ENCODE measurements at regions not wholly inside any gene's neighbourhood (a gene's known extent, or its start where the extent isn't known, plus 50 kb on each side); places are given as distances from the start of the nearest gene placed in this dataset.

DNA sequence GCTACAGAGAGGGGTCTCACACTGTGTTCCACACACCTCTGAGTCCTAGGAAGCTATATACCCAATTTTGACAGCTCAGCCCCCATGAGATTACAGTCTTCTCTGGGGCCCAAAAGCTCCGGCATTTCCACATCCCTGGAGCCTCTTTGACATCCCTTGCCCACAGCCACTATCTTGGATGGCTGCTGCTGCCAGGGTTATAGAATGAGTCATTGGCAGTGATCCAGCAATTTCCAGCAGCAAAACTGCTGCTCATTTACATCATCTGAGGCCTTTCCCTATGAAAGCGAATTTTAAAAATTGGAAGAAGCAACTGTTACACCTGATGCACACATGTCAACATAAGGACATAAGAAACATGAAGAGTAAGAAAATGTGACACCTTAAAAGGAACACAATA, 590.7 kb downstream of the MEI4 start:
- Histone ChIP-seq H3F3A (ENCODE audit: insufficient read depth) (no peaks in the 10 kb centered on the region), H3K9me2 (replicated peaks; ENCODE audit: insufficient read depth, low read length) (no peaks in the 10 kb centered on the region), H3K4me2 (ENCODE audit: low read depth, low read length, poor library complexity, severe bottlenecking) (no peak overlapping the region), H2AFZ (ENCODE audit: low read depth, low read length, severe bottlenecking) (no peak overlapping the region), H3K79me2 (ENCODE audit: insufficient read depth, low read length) (no peaks in the 10 kb centered on the region), H3K9ac (ENCODE audit: low read length) (no peak overlapping the region), H3K27ac (ENCODE audit: low read depth, low read length) (no peak overlapping the region), H3K9me3 (ENCODE audit: insufficient read depth, low read length) (no peaks in the 10 kb centered on the region), H3K4me3 (ENCODE audit: insufficient read depth, low read length, poor library complexity, severe bottlenecking) (no peak overlapping the region), H3K27me3 (ENCODE audit: low read length) (no peaks in the 10 kb centered on the region), H3K36me3 (ENCODE audit: low read length) (no peaks in the 10 kb centered on the region), H4K20me1 (ENCODE audit: low read depth, low read length) (no peaks in the 10 kb centered on the region)
- TF ChIP-seq, protein P1, sequence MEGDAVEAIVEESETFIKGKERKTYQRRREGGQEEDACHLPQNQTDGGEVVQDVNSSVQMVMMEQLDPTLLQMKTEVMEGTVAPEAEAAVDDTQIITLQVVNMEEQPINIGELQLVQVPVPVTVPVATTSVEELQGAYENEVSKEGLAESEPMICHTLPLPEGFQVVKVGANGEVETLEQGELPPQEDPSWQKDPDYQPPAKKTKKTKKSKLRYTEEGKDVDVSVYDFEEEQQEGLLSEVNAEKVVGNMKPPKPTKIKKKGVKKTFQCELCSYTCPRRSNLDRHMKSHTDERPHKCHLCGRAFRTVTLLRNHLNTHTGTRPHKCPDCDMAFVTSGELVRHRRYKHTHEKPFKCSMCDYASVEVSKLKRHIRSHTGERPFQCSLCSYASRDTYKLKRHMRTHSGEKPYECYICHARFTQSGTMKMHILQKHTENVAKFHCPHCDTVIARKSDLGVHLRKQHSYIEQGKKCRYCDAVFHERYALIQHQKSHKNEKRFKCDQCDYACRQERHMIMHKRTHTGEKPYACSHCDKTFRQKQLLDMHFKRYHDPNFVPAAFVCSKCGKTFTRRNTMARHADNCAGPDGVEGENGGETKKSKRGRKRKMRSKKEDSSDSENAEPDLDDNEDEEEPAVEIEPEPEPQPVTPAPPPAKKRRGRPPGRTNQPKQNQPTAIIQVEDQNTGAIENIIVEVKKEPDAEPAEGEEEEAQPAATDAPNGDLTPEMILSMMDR (IDR thresholded peaks at IDR 0.05; ENCODE audit: insufficient read depth, low read length, poor library complexity, severe bottlenecking) = no peak
- TF ChIP-seq EZH2phosphoT487 (conservative IDR thresholded peaks at IDR 0.05; ENCODE audit: low read length) = no peak

DNA sequence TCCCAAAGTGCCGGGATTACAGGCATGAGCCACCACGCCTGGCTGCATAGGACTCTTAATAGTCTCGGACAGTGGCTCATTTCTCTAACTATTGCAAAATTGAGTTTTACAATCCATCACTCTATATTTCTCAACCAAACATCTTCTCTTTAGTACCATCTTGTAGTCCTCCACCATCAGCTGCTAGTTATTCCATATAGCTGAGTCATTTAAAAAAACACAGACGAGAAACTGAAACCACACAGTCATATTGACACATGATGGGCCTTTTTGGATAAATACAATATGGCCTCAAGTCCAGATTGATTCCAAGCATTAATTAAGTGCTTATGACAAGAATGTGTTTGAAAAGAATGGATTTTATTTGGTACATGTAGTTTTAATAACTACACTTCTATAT, 599.1 kb downstream of the MEI4 start:
- Histone ChIP-seq H3K36me3 (ENCODE audit: low read length) (no peaks in the 10 kb centered on the region), H3K9me2 (replicated peaks; ENCODE audit: insufficient read depth, low read length) (no peaks in the 10 kb centered on the region), H4K20me1 (ENCODE audit: low read depth, low read length) (no peaks in the 10 kb centered on the region), H3F3A (ENCODE audit: insufficient read depth) (no peaks in the 10 kb centered on the region), H2AFZ (ENCODE audit: low read depth, low read length, severe bottlenecking) (no peak overlapping the region), H3K27me3 (ENCODE audit: low read length) (no peaks in the 10 kb centered on the region), H3K27ac (ENCODE audit: low read depth, low read length) (no peak overlapping the region), H3K4me2 (ENCODE audit: low read depth, low read length, poor library complexity, severe bottlenecking) (no peak overlapping the region), H3K9me3 (ENCODE audit: insufficient read depth, low read length) (no peaks in the 10 kb centered on the region), H3K79me2 (ENCODE audit: insufficient read depth, low read length) (no peaks in the 10 kb centered on the region), H3K9ac (ENCODE audit: low read length) (no peak overlapping the region), H3K4me3 (ENCODE audit: insufficient read depth, low read length, poor library complexity, severe bottlenecking) (no peak overlapping the region)
- TF ChIP-seq, protein P1 (IDR thresholded peaks at IDR 0.05; ENCODE audit: insufficient read depth, low read length, poor library complexity, severe bottlenecking) = no peak
- TF ChIP-seq EZH2phosphoT487 (conservative IDR thresholded peaks at IDR 0.05; ENCODE audit: low read length) = no peak

DNA sequence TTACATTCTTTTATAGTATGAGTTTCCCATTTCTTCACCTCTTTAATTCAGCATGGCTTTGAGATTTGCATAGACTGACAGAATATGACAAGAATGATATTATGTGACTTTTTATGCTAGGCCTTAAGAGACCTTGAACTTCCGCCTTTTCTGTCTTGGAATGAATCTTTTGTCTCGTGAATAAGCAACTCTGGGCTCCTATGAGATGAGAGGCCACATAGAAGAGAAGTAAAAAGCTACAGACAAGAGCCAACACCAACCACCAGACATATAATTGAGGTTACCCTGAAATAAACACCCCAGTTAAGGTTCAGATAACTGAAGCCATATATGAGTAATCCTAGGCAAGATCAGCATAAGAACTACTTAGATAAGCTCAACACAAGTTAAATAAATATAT, 600.8 kb downstream of the MEI4 start:
- H3K4me3 ChIP-seq (ENCODE audit: insufficient read depth, low read length, poor library complexity, severe bottlenecking) = no peak overlapping the region
- H3K36me3 ChIP-seq (ENCODE audit: low read length) = no peaks in the 10 kb centered on the region
- TF ChIP-seq, protein P1 (IDR thresholded peaks at IDR 0.05; ENCODE audit: insufficient read depth, low read length, poor library complexity, severe bottlenecking) = no peak
- TF ChIP-seq EZH2phosphoT487 (conservative IDR thresholded peaks at IDR 0.05; ENCODE audit: low read length) = no peak
- no peaks in the 10 kb centered on the region for H4K20me1 ChIP-seq (ENCODE audit: low read depth, low read length)
- H3K9me2 ChIP-seq (replicated peaks; ENCODE audit: insufficient read depth, low read length) = no peaks in the 10 kb centered on the region
- no peak overlapping the region for H3K27ac ChIP-seq (ENCODE audit: low read depth, low read length)
- no peaks in the 10 kb centered on the region for H3K9me3 ChIP-seq (ENCODE audit: insufficient read depth, low read length)
- H3K79me2 ChIP-seq (ENCODE audit: insufficient read depth, low read length) = no peaks in the 10 kb centered on the region
- no peak overlapping the region for H3K9ac ChIP-seq (ENCODE audit: low read length)
- H3F3A ChIP-seq (ENCODE audit: insufficient read depth) = no peaks in the 10 kb centered on the region
- H2AFZ ChIP-seq (ENCODE audit: low read depth, low read length, severe bottlenecking) = no peak overlapping the region
- H3K27me3 ChIP-seq (ENCODE audit: low read length) = no peaks in the 10 kb centered on the region
- H3K4me2 ChIP-seq (ENCODE audit: low read depth, low read length, poor library complexity, severe bottlenecking) = no peak overlapping the region

Data from SU-DHL-6 (cell line).